Eye (tissue), 1 donor: ENCODE measurements at regions not wholly inside any gene's neighbourhood (a gene's known extent, or its start where the extent isn't known, plus 50 kb on each side); places are given as distances from the start of the nearest gene placed in this dataset.

ENCODE experiments used
- DNase-seq: peaks from one replicate; pipeline ENCODE4 v3.0.0-alpha.2; 2015

GRCh38 chr20:60064554-60065196 lies 106.5 kb downstream of the CDH26 start:
- no peak for DNase-seq

DNA sequence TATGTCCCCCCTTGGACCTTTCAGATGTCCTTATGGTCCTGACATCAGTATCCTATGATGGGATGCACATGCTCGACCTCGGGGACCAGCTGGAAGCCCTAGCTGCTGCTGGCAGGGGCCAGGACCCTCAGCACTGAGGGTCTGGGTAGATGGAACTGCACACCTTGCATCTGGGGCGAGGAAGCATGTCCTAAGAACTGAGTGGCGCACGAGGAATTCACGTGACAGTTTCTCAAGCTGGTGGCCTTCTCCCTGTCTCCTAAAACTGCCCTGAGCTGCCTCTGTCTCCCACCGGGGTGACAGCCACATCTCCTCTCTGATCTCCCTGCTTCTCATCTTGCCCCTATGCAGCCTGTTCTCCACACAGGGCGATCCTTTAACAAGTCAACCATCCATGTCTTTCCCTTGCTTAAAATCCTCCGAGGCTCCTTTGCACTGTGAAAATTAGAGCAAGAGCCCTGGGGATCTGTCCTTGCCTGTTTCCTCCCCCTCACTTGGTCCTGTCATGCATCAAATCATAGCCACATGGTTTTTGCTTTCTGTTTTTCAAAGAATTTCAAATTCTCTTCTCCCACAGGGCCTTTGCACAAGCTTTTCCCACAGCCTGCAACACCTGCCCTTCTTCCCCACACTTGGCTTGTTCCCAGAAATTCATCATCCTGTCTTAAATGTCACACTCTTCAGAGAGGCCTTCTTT lies 107.7 kb downstream of the CDH26 start:
- DNase-seq = no peak

DNA sequence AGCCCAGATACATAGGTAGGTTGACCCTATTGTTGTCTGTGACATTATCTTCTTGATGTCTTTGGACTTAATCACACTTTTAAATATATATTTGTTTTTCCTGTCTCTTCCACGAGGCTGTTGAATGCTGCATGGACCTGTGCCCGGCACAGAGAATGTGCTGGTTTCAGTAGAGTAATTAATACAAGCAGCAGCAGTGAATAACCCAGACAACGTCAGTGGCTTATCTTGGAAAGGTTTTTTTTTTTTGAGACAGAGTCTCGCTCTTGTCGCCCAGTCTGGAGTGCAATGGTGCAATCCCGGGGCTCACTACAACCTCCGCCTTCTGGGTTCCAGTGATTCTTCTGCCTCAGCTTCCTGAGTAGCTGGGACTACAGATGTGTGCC lies 108.2 kb downstream of the CDH26 start:
- DNase-seq = no peak

DNA sequence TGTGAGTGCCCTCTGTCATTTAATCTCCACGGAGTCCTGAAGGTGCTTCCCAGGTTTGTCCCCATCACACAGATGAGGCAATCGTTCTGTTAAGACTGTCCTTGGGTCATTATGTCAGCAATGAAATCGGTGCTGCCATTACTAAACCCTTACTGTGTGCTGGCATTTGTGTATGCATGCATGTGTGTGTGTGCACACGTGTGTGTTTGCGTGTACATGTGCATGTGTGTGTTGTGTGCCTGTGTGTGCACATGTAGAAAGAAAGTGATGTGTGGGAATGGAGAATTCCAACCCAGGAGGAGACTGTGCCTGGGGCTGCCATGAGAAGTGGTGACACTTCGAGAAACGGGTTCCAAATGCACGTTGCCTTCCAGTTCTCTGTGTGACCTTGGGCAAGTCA lies 110.3 kb downstream of the CDH26 start:
- DNase-seq = no peak

DNA sequence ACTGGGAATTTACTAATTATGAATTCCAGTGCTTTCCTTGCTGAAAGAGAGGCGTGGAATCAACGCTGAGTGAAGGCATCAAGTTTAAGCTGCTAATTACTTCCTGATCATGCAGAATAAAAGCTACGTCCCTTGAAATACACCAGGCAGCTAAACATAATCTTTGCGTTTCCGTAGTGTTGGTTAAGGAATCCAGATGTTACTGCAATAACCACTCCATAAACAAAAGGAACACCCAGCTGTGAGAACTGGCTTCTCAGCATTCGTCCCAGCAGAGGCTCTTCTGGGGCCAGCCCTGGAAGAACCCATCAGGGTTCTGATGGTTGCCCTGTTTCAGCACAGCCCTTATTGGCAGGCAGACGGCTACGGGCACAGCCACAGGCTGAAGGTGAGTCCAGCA lies 111.4 kb downstream of the CDH26 start:
- no peak for DNase-seq

DNA sequence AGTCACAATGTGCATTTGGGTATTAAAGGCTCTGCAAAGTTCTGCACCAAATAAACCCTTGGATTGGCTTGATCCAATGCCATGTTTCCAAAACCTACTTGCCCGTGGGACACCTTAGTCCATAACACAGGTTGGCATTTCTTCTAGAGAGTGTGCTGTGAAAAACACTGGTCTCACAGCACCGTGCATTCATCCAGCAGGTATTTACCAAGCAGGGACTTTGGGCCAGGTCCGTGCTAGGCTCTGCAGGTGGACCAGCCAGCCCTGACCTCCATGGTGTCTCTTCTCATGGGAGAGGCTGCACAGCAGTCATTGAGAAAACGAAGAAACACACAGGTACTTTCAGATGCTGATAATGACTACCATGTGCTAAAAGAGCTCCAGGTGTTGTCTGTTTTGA lies 112.6 kb downstream of the CDH26 start:
- no peak for DNase-seq

- no peak for DNase-seq
These were observed 113.7 kb downstream of the CDH26 start for GRCh38 chr20:60071965-60072364.

- no peak for DNase-seq
These were observed 114.9 kb downstream of the CDH26 start for GRCh38 chr20:60073086-60073485.

DNA sequence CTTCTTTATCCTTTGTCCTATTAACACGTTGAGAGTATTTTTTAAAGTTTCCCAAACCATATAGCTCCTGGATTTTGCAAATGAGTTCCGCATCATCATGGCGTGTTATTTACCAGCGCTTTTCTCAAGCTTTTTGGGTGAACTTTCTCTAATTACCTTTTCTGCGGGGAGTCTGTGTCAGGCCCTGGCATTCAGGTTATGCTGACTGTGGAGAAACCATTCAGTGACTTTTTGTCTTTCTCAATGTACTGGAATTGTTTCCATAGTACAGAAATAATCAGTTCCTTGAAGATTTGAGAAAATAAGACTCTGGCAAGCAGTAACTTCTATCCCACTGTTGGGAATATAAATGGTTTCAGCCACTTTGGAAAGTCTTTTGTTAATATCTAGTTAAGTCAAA lies 115.3 kb downstream of the CDH26 start:
- no peak for DNase-seq

GRCh38 chr20:60074276-60074675 lies 116.1 kb downstream of the CDH26 start:
- no peak for DNase-seq

DNA sequence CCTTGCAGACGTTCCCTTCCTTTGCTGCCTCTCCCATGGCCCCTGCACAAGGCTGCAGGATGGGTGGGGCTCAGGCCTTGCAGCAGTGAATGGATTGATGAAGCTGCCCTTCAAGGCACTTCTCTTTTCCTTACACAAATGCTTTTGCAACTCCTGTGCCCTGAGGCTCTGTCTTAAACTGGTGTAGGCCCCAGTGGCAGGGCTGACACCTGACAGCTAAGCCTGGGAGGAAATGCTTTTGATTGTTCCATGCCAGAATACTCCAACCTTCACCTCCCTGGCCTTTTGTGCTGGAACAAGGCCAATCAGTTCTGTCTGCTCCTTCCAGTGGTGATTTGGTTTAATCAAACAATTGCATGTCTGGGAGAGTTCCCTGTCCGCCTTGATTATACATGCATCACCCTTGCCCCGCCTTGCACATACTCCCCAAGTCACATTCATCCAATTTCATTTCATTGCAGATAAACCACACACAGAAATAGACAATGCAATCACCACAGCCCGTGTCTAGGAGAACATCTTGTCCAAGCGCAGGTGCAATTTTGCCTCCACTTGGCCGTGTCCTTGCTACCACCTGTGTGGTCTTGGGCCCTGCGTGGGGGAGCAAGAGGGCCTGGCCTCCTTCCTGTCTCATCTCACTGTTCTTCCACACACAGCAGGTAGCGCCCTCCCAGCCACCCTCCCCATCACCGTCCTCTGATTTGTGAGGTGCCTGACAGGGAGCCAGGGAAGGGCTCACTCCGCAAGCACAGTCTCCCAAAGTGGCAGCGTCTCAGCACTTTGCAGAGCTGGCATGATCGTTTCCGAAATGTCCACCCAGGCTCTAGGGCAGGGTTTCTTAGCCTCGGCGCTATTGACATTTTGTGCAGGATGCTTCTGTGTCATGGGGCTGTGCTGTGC lies 120.4 kb downstream of the CDH26 start:
- DNase-seq = no peak

- DNase-seq = no peak
These were observed 122.2 kb downstream of the CDH26 start for GRCh38 chr20:60080401-60080800.

DNA sequence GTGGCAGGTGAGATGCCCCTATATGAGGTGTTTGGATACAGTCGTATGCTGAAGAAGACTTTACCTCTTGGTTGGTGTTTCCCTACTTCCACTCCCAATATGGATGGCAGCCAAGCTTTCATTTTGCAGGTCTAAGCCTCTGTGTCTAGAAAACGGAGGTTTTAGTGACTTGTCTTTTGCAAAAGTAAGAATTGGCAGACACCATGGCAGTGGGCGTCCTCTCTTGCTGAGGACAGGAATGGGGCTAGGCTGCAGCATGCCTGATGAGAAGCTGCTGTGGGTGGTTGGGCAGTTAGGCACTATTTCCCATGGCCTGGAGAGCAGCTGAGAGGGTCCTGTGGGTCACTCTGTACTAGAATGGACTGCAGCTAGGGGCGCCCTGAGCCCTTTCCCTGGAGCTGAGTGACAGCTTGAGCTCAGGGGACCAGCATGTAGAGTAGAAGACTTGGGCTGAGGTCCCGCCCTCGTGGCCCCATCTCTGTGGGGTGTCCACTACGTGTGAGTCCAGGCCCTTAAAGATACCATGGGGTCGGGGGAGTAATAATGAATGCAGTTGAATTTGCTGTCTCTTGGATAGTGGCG lies 127.4 kb downstream of the CDH26 start:
- DNase-seq = no peak

GRCh38 chr20:60086821-60087562 lies 128.8 kb downstream of the CDH26 start:
- DNase-seq = no peak

- DNase-seq = peak; percentile 38
These were observed 129.4 kb downstream of the CDH26 start for GRCh38 chr20:60087563-60088105.

GRCh38 chr20:60088236-60088635 lies 130.0 kb downstream of the CDH26 start:
- no peak for DNase-seq

DNA sequence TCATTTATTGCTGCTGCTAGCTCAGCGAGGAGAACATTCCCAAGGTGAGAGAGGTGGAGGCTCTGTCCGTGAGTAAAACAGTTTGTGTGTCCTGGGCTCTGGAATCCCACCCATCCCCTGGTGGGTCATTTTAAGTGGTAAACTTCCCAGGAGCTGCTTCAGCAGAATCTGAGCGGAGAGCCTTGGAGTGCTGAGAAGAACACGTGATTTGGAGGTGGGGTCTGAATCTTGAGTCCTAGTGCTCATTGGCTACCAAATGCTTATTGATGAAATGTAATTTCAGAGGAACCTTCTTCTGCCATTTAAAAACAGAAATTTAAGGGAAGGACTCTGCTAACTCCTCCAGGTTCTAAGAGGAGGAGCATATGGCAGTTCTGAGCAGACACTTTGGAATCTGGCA lies 132.4 kb downstream of the CDH26 start:
- DNase-seq = no peak

DNA sequence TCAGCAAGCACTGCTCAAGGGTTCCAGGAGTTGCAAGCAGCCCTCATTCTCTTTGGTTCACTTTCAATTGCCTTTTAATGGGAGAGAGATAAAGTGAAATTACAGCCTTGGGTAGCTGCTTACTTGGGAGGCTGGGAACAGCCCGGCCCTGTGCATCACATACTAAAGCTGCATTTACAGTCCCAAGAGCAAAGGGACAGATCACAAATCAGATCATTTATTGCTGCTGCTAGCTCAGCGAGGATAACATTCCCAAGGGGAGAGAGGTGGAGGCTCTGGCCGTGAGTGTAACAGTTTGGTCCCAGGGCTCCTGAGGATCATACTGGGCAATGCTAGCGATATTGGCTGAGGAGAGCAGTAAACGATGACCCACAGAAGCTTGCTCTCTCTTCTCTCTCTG lies 133.1 kb downstream of the CDH26 start:
- no peak for DNase-seq

- DNase-seq = no peak
These were observed 133.6 kb downstream of the CDH26 start for GRCh38 chr20:60091861-60092260.

DNA sequence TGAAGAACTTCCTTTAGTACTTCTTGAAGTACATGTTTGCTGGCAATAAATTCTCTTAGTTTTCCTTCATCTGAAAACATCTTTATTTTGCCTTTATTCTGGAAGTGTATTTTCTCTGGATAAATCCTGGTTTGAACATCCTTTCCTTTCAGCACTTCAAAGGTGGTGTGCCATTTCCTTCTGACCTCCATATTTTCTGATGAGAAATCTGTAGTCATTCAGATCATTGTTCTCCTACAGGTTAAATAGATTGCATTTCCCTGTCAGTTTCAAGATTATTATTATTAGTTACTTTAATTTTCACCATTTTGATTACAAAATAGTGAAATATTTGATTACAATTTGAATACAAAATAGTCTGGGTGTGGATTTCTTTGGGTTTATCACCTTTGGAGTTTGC lies 134.5 kb downstream of the CDH26 start:
- DNase-seq = no peak

DNA sequence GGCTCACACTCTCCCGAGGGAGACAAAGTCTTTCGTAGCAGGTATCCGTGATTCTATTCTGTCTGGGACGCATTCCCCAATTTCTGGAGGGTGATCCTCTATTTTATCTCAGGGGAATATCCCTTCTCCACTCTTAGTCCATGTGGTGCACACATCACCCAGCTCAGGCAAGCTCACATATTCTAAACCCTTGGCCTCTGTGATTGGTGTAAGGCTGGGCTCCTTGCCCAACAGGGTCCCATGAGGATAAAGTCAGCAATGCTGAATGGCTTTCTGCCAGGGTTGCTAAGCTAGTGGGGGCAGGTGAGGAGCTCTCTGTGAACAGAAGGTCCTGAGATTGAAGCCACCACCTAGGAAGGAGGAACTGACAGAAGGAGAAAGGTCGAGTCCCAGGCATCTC lies 137.2 kb downstream of the CDH26 start:
- no peak for DNase-seq

DNA sequence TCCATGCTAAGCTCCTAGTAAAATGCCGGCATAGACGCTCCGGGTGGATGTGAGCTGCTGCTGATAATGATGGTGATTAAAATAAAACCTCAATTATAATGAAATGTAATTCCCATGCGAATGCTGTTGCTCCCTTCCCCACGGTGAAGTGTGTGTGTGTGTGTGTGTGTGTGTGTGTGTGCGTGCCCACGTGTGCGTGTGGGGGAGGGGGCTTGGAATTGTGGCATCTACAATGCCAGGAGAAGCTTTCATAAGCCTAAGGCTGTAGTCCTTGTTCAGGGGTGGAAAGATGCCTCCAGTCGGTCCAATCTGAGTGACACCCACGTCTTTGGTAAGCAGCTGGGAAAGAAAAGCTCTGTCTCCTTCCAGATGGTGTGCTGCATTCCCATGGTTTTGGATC lies 137.9 kb downstream of the CDH26 start:
- DNase-seq = no peak

DNA sequence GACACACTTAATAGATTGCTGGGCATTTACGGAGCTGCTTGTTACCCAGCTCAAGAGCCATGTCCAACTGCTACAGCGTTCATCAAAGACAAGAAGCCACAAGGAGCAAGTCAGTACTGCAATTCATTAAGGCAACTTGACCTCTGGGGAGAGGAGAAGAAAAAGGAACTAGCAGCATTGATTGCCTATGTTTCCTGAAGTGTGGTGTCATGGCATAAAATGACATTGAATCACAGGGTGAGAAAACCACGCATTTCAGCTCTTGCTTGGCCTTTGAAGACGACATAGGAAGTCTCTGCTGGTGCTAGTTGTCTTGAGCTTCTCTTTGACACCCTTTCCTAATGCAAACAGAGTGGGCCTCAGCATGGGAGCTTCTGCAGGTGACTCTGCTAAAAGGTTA lies 139.1 kb downstream of the CDH26 start:
- DNase-seq = no peak
